Gastroesophageal sphincter (tissue), 4 donors: ENCODE measurements at regions not wholly inside any gene's neighbourhood (a gene's known extent, or its start where the extent isn't known, plus 50 kb on each side); places are given as distances from the start of the nearest gene placed in this dataset.

Source experiments
- ATAC-seq: fragments of 150-250 bp; one replicate; pipeline ENCODE4 v1.9.1; 2016; ENCODE audit warnings: mild to moderate bottlenecking, moderate library complexity
- H3K27ac ChIP-seq, 4 donors: fragments of 200-600 bp; sonication (generic) in 3 of 4; 1 replicate in 3 of 4; 2 replicates in 1 of 4; pipeline ENCODE4 v1.5.1; 2016 to 2019
- H3K27me3 ChIP-seq: fragments of 200-600 bp; sonication (generic); one replicate; pipeline ENCODE4 v1.5.1; 2019
- H3K36me3 ChIP-seq, 2 donors: fragments of 200-600 bp; sonication (generic); one replicate each; pipeline ENCODE4 v1.5.1; 2019; ENCODE audit warnings: control low read depth in 1 of 2
- H3K4me1 ChIP-seq, 3 donors: fragments of 200-600 bp; sonication (generic); 1 replicate in 2 of 3; 2 replicates in 1 of 3; pipeline ENCODE4 v1.5.1; 2016 to 2019; ENCODE audit warnings: control low read depth in 2 of 3
- H3K4me3 ChIP-seq, 2 donors: fragments of 200-600 bp; sonication (generic); one replicate each; pipeline ENCODE4 v1.5.1; 2019; ENCODE audit warnings: mild to moderate bottlenecking in 1 of 2, moderate library complexity in 1 of 2
- H3K9me3 ChIP-seq, 3 donors: fragments of 200-600 bp; sonication (generic); one replicate each; pipeline ENCODE4 v1.5.1; 2017 to 2019; ENCODE audit warnings: control low read depth in 2 of 3
- EP300 ChIP-seq: sonication (generic); formaldehyde crosslinking; IDR thresholded peaks from one replicate; pipeline ENCODE4 v1.6.1; 2017; ENCODE audit warnings: antibody characterized with exemption, mild to moderate bottlenecking
- POLR2A ChIP-seq, 2 donors: fragments of 450-650 bp; IDR thresholded peaks; one replicate each; pipeline ENCODE4 v1.6.1; 2017; ENCODE audit warnings: antibody characterized with exemption in 2 of 2, mild to moderate bottlenecking in 2 of 2, moderate library complexity in 1 of 2
- POLR2AphosphoS5 ChIP-seq: sonication (generic); formaldehyde crosslinking; IDR thresholded peaks from one replicate; pipeline ENCODE4 v1.6.1; 2017; ENCODE audit warnings: antibody characterized with exemption
- WGBS, 2 donors: methylation state at CpG; one replicate each; pipeline ENCODE4 v1.1.5; 2018; ENCODE audit warnings: low coverage in 1 of 2; 5-methylcytosine and 5-hydroxymethylcytosine counted together
- TF ChIP-seq, protein P1 (sequence below), 4 experiments: fragments of 200-600 bp in 2 of 4; fragments of 450-650 bp in 2 of 4; sonication (generic) in 1 of 4; IDR thresholded peaks; one replicate each; pipeline ENCODE4 v1.5.1; 2017 to 2019; ENCODE audit warnings: antibody characterized with exemption in 4 of 4, mild to moderate bottlenecking in 2 of 4, moderate library complexity in 2 of 4

GRCh38 chr6:87995461-87995860 is 52.2 kb upstream of the SPACA1 start:
- H3K4me3 ChIP-seq = no peak overlapping the region
- H3K27me3 ChIP-seq = peaks cover 4% of the 10 kb centered on the region
- H3K36me3 ChIP-seq = no peaks in the 10 kb centered on the region
- WGBS, 2 donors = 40 to 46% methylated on average over 1 to 6 of the region's 7 CpGs
- TF ChIP-seq POLR2AphosphoS5 = no peak
- TF ChIP-seq, protein P1, sequence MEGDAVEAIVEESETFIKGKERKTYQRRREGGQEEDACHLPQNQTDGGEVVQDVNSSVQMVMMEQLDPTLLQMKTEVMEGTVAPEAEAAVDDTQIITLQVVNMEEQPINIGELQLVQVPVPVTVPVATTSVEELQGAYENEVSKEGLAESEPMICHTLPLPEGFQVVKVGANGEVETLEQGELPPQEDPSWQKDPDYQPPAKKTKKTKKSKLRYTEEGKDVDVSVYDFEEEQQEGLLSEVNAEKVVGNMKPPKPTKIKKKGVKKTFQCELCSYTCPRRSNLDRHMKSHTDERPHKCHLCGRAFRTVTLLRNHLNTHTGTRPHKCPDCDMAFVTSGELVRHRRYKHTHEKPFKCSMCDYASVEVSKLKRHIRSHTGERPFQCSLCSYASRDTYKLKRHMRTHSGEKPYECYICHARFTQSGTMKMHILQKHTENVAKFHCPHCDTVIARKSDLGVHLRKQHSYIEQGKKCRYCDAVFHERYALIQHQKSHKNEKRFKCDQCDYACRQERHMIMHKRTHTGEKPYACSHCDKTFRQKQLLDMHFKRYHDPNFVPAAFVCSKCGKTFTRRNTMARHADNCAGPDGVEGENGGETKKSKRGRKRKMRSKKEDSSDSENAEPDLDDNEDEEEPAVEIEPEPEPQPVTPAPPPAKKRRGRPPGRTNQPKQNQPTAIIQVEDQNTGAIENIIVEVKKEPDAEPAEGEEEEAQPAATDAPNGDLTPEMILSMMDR (IDR thresholded peaks at IDR 0.05) = no peak
- TF ChIP-seq EP300 = no peak
- no peak for TF ChIP-seq POLR2A (IDR thresholded peaks at IDR 0.05)
- no peaks in the 10 kb centered on the region for H3K4me1 ChIP-seq
- H3K27ac ChIP-seq = no peak overlapping the region
- no peaks in the 10 kb centered on the region for H3K9me3 ChIP-seq
- ATAC-seq = no peak

- Histone ChIP-seq H3K4me1 (no peaks in the 10 kb centered on the region), H3K27me3 (no peaks in the 10 kb centered on the region), H3K9me3 (no peaks in the 10 kb centered on the region), H3K36me3 (no peaks in the 10 kb centered on the region), H3K27ac (no peak overlapping the region), H3K4me3 (no peak overlapping the region)
- TF ChIP-seq, protein P1 (IDR thresholded peaks at IDR 0.05) = no peak
- TF ChIP-seq POLR2A (IDR thresholded peaks at IDR 0.05) (no peak), EP300 (no peak), POLR2AphosphoS5 (no peak)
- no peak for ATAC-seq
- 86 to 89% methylated on average over 5 of the region's 5 CpGs for WGBS, 2 donors
Observed at GRCh38 chr6:87993356-87993755, 54.3 kb upstream of the SPACA1 start.

DNA sequence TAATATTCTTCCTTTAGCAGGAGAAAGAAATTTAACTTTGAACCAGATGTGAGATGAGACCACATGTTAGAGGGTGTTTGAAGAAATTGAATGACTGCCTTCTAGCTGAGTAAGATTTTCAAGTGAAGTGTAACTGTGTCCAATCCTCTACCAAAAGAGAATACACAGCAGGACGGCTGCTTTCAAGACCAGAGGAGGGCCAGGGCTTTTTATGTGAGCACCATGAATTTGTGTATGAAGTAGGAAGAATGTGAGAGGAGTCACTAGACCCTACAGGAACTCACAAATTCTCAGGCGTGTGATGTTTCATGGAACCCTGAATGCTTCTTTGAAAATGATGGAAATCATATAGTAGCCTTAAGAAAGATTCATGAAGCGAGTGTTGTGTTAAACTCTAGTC is 56.8 kb upstream of the SPACA1 start:
- no peaks in the 10 kb centered on the region for H3K27me3 ChIP-seq
- no peaks in the 10 kb centered on the region for H3K36me3 ChIP-seq
- no peak for ATAC-seq
- no peak overlapping the region for H3K27ac ChIP-seq
- H3K4me3 ChIP-seq = no peak overlapping the region
- 82 to 94% methylated on average over 3 of the region's 3 CpGs for WGBS, 2 donors
- TF ChIP-seq POLR2AphosphoS5 = no peak
- H3K9me3 ChIP-seq = no peaks in the 10 kb centered on the region
- no peaks in the 10 kb centered on the region for H3K4me1 ChIP-seq

DNA sequence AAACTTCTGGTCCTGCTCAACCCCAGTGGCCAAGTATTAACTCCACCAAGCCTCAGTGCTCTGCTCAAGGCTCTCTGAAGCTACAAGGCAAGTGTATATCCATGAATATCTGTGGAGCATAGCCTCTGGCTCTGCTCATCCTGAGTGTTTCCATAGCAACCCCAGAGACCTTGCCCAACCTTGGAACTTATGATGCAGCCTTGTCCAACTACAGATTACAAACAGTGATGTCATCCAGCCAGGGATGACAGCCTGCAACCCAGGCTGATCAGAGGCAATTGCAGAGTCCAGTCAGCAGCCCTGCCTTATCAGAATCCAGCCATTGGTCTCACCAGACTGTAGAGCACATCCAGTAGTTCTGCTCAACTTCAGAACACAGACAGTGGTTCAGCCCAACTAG is 65.5 kb upstream of the SPACA1 start:
- H3K27ac ChIP-seq = no peak overlapping the region
- no peaks in the 10 kb centered on the region for H3K4me1 ChIP-seq
- no peak for ATAC-seq
- no peaks in the 10 kb centered on the region for H3K27me3 ChIP-seq
- no peak for TF ChIP-seq POLR2A (IDR thresholded peaks at IDR 0.05)
- TF ChIP-seq EP300 = no peak
- TF ChIP-seq POLR2AphosphoS5 = no peak
- TF ChIP-seq, protein P1 (IDR thresholded peaks at IDR 0.05) = no peak
- H3K4me3 ChIP-seq = no peak overlapping the region
- H3K36me3 ChIP-seq = no peaks in the 10 kb centered on the region
- no peaks in the 10 kb centered on the region for H3K9me3 ChIP-seq

DNA sequence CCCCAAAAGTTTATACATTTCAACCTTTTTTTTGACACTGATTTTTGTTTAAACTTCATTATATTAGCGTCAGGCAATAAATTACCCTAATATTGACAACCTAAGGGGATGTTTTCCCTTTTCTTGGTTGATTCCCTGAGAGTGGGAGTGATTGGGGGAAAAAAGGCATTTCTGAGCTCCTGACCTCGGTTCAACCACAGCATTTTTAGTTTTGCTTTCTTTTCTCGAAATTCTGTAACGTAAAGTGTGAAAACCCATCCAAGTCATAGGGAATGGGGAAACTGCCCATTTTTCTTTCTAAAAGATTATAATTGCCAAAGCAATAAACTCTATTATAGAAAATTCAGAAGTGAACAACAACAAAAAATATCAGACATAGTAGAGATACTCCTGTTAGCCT is 67.9 kb upstream of the SPACA1 start:
- H3K4me1 ChIP-seq = no peaks in the 10 kb centered on the region
- H3K27ac ChIP-seq = no peak overlapping the region
- no peaks in the 10 kb centered on the region for H3K9me3 ChIP-seq
- 69 to 76% methylated on average over 4 of the region's 4 CpGs for WGBS, 2 donors
- H3K4me3 ChIP-seq = no peak overlapping the region
- TF ChIP-seq POLR2A (IDR thresholded peaks at IDR 0.05) (no peak), POLR2AphosphoS5 (no peak), EP300 (no peak)
- TF ChIP-seq, protein P1 (IDR thresholded peaks at IDR 0.05) = no peak
- H3K36me3 ChIP-seq = no peaks in the 10 kb centered on the region
- H3K27me3 ChIP-seq = no peaks in the 10 kb centered on the region
- ATAC-seq = no peak

DNA sequence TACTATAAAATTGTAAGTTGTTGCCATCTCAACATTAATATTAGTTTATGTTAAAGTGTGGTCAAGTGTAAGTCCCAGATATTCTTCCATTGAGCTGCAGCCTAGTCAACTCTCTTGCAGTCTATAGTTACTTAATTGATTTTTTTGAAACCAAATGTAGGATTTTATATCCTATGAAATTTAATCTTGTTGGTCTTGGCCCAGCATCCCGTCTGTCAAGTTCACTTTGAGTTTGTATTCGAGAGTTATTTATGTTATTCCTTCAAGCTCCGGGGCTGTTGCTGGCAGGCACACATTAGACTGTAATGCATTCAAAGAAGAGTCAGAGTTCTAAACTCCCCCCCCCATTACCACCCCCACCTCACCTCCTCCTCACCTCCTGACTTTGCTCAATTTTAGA is 71.0 kb upstream of the SPACA1 start:
- TF ChIP-seq, protein P1 (IDR thresholded peaks at IDR 0.05) = no peak
- TF ChIP-seq POLR2AphosphoS5 = no peak
- TF ChIP-seq EP300 = no peak
- no peak for TF ChIP-seq POLR2A (IDR thresholded peaks at IDR 0.05)
- Histone ChIP-seq H3K36me3 (no peaks in the 10 kb centered on the region), H3K27ac (no peak overlapping the region), H3K4me1 (no peaks in the 10 kb centered on the region), H3K27me3 (no peaks in the 10 kb centered on the region), H3K9me3 (no peaks in the 10 kb centered on the region), H3K4me3 (no peak overlapping the region)
- ATAC-seq = no peak
- WGBS, 2 donors = 35 to 40% methylated on average over 3 of the region's 3 CpGs
